ENCODE measurements at regions not wholly inside any gene's neighbourhood (a gene's known extent, or its start where the extent isn't known, plus 50 kb on each side); places are given as distances from the start of the nearest gene placed in this dataset.

DNA sequence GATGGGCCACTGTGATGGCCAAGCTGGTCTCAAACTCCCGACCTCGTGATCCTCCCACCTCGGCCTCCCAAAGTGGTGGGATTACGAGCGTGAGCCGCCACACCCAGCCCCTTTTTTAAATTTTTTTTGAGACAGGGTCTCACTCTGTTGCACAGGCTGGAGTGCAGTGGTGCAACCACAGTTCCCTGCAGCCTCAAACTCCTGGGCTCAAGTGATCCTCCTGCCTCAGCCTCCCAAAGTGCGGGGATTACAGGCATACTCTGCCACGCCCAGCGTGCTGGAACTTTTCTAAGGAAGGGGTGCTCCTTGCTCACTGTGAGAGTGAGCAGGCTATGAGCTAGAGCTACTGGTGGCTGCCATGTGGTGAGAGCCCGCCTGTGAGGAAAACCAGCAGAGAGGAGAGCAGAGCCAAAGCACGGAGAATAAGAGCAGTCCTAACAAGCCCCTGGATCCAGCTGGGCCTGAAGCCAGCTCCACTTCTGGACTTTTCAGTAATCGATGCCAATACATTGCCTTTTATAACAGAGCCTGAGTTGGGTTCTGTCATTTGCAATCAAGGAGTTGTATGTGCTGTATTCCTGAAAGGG, 75.5 kb upstream of the UNC5A start:
- DNase-seq = no peak

- DNase-seq = no peak
Measured at GRCh38 chr5:176735383-176736265, 74.7 kb upstream of the UNC5A start.

DNA sequence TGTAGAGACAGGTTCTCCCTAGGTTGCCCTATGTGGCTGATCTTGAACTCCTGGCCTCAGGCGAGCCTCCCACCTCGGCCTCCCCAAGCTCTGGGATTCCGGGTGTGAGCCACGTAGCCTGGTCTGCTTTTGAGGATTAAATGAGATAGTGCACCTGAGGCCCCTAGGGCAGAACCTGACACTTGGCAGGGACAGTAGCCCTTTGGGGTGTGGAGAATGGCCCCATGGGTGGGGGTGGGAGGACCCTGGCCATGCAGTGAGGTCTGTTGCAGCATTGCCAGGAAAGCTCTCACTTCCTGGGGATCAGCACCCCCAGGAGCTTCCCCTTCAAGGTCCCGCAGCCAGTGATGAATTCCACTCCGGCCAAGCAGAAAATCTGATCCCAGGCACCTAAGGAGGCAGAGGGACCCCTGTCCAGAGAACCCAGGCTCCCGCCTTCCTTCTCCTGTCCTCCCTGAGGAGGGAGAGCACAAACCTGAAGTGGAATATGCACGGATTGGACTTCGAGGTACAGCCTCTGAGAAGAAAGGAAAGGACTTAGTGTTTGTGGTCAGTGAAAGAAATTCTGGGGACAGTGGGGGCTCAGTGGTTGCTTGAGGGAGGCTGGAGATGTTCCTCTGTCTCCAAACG, 73.9 kb upstream of the UNC5A start:
- DNase-seq = peak; percentile 75

DNA sequence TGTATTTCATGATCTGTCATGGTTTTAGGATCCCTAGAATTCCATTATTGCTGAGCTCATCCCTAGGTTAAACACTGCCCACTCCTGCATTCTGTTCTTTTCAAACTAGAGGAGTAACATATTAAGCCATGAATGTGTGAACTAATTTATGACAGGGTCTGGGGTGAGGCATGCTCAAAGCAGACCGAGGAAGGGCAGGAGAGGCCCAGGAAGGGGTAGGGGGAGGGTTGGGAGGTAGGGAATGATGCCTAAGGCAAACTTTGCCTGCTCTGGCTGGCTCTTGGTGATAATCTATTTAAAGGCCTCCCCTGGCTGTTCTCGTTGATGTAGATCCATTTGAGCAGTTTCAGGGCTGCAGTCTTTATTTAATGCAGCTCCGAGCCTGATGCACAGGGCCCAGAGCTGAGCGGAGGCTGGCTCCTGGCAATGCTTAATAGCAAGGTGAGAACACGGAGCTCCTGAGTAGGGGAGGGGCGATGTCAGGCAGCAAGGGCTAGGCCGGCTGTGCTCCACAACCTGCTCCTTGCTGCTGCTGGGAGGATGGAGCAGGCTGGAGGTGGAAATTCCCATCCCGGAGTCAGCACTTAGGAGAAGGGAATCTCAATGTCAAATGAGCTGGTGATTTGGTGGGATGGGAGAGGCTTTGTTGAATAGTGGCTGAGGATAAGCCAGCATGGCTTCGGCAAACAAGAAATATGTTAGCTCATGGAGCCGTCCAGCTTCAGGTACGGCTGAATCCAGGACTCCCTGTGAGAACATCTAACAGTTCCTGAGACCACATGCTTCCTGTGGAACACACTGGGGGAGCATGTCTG, 73.2 kb upstream of the UNC5A start:
- peak; percentile 75 for DNase-seq

GRCh38 chr5:176737746-176738636, 72.4 kb upstream of the UNC5A start:
- DNase-seq = peak; percentile 54

DNA sequence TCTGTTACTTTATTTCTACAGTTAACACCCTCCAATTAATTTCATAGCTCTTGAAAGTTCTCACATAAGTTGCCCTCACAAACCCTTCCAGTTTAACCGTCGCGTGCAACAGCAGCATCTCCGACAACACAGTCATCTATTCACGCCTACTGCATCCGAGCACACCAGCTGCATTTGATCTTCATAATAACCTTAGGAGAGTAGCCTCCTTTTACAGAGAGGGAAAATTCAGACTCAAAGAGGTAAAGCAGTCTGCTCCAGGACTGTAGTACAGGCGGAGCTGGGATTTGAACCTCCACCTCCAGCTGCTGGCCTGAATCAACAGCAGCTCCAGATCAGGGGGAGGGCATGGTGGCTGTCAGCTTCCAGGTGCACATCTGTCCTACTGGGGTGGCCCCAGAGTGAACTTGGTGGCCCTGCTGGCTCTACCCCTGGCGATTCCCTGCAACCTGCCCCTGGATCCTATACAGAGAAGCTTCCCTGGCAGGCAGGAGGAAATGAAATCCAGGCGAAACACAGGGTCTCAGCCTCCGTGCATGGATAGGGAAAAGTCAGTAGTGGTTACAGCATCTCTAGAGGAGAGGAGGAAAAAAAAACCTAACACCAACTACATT, 71.6 kb upstream of the UNC5A start:
- DNase-seq = peak; percentile 76

DNA sequence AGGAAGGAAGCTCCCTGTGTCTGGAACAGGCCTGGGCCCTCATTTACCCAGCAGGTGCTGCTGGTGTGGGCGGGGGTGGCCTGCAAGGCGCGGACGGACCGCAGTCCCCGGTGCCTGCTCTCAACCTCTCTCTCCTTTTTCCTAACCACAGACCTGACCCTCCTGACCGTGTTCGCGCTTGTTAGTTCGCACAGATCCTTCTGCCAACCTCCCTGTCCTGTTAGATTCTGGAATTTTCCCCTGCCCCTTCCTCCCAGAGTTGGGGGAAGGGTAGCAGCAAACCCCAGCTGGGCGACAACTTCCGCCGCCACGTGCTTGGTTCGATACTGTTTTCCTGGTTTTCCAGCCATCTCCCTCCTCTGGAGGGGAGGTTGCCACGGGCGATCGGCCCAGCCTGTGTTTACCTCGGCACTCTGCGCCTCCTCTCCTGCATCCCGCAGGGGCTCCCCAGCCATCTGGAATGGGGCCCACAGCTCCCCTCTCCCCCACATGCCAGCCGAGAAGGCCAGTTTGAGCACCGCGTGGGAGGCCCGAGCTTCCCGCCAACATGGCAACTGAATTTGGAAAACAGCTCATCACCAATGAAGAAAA, 70.8 kb upstream of the UNC5A start:
- peak; percentile 99 for DNase-seq

DNA sequence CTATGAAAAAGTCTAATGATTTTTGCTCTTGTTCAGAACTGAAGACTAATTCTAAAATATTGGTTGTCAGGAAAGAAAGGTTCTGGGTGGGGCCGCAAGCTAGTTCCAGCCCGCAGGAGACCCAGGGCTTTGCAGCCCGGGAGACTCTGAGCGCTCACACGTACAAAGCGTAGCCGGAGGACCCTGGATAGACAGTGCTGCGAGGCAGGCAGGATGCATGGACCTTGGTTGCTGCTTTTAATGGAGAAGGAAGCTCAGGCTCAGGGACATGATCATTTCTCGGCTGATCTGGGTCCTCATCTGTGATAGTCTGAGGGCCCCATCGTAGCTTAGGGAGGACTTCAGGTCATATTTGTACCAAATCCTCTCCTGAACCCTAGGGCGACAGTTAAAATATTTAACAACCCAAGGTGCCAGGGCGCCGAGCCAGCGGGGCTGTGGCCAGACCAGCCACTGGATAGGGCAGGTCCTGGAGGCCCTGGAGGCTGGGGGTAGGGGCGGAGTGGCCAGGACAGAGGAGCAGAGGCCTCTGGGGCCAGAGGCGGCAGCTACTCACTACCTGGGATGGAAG, 70.1 kb upstream of the UNC5A start:
- DNase-seq = peak; percentile 69

DNA sequence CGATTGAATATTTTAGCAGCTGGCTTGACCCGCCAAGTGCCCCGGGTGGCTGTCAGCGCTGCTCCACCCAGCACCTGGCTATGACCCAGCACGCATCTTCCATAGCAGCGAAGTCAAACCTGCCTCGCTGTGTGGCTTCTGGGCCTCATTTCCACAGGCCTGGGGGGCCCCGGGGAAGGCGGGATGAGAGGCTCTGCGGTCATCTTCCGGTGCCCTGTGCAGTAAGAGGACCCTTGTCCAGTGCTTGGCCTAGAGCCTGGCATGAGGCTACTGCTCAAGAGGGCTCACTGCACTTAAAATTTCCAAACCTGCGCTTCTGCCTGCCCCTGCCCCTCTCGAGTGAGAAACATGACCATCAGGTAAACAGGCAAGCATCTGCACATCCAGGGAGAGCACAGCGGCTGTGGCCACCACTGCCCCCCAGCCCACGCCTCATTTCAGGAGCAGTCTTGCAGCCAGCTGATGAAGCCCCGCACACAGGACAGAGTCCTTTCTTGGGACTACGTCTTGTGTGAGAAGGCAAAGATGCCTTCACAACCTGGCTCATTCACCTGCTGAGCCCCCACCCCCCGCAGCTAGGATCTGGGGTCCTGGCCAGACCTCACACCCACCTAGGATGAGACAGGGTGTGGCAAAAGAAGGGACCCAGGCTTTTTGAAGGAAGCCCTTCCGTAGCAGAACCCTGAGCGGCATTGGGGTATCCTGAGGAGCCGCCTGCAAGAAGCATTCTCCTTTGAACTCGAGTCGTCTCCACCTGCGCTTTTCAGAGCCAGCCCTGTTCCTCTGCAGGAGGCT, 69.5 kb upstream of the UNC5A start:
- DNase-seq = no peak

DNA sequence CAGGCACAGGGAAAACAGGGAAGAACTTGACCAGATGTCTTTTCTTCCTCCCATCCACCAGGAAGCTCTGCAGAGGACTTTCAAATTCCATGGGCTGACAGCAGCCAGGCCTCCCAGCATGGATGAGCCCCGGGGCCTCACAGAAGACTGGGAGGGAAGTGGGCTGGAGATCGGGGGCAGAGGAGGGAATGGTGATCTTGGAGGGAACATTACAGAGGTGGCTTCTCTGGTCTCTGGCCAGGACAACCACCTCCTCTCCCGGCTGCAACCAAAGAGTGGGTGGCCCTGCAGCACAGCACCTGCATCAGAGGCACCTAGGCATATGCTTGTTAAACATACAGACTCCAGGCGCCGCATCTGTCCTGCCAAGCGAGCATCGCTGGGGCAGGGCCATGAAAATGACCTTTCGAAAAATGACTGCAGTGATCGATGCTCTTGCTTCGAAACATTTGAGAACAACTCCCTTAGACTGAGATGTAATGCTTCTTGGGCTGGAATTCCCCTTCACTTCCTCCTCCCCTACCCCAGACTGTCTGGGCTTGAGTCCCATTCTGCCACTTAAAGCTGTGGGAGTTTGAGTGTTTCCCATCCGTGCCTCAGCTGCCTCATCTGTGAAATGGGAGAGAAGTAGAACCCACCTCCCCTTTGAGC, 68.7 kb upstream of the UNC5A start:
- peak; percentile 58 for DNase-seq

DNA sequence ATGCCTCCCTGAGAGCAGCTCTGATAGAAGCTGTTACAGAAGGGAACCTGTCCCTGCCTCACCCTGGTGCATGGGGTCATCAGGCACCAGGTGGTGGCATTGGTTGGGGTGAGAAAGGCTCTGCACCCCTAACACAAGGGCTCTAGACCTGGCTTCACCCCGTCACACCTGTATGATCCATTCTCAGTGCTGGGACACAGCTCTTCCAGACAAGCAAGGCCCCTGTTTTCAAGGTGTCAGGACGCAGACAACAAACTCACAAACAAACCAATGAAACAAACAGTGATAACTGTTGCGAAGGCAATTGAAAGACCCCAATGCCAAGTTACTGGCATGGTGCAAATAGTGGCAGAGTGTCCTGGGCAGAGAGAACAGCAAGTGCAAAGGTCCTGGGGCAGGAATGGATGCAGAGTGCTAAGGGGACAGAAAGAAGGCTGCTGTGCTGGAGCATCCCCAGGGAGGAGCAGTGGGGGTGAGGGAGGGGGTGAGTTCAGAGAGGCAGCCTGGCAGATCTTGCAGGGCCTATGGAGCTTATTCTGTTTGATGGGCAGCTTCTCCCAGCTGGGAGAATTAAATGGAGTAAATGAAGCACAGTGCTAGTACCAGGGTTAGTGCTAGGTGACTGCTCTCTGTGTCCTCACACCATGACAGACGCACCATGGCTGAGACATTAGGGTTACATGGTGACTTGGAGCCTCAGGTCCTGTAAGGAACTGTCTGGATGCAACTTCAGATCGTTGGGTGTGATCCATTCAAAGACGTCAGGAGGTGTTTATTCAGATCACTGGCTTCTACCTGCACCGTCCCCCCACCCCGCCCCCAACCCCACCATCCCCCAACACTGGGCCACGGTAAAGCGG, 67.9 kb upstream of the UNC5A start:
- DNase-seq = peak; percentile 67

GRCh38 chr5:176743136-176743861, 67.1 kb upstream of the UNC5A start:
- DNase-seq = peak; percentile 84

GRCh38 chr5:176743868-176744583, 66.3 kb upstream of the UNC5A start:
- peak; percentile 51 for DNase-seq

DNA sequence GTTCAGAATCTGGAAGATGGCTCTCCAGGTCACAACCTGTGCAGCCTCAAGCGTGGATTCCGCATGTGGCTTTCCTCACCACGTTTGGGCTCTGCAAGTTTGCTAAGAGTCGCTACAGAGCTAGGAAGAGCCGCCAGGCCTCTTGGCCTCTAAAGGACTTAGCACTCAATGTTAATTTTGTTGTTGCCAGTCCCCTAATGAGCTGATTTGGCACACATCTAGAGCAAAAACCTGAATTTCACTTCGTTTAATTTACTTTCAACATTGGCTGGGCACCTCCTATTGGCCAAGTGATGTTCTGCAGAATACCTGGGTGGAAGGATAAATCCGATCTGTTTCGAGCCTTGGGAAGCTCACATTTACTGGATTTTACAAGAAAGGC, 65.8 kb upstream of the UNC5A start:
- peak; percentile 62 for DNase-seq

GRCh38 chr5:176747670-176748072, 62.7 kb upstream of the UNC5A start:
- DNase-seq = no peak

GRCh38 chr5:176748073-176748966, 62.0 kb upstream of the UNC5A start:
- no peak for DNase-seq

Data from NCI-H69 (cell line).